ENCODE measurements at regions not wholly inside any gene's neighbourhood (a gene's known extent, or its start where the extent isn't known, plus 50 kb on each side); places are given as distances from the start of the nearest gene placed in this dataset.

- H3K4me3 ChIP-seq (ENCODE audit: low read length, poor library complexity, severe bottlenecking), result no peak overlapping the region
- no peaks in the 10 kb centered on the region for H3F3A ChIP-seq (ENCODE audit: low read depth)
- H3K9me3 ChIP-seq (ENCODE audit: insufficient read depth, low read depth, low read length), result no peaks in the 10 kb centered on the region
- H3K79me2 ChIP-seq (ENCODE audit: insufficient read depth, low read length), result no peaks in the 10 kb centered on the region
- H3K9me2 ChIP-seq (replicated peaks; ENCODE audit: low read depth, low read length), result no peaks in the 10 kb centered on the region
- no peaks in the 10 kb centered on the region for H3K4me1 ChIP-seq (ENCODE audit: insufficient read depth, low read length, poor library complexity, severe bottlenecking)
- H3K9ac ChIP-seq (ENCODE audit: low read depth, low read length, poor library complexity, severe bottlenecking), result no peak overlapping the region
- no peak overlapping the region for H2AFZ ChIP-seq (ENCODE audit: low read length)
- H4K20me1 ChIP-seq (ENCODE audit: insufficient read depth, low read length, poor library complexity, severe bottlenecking), result no peaks in the 10 kb centered on the region
- no peaks in the 10 kb centered on the region for H3K36me3 ChIP-seq (ENCODE audit: insufficient read depth, low read length)
- no peak overlapping the region for H3K4me2 ChIP-seq (ENCODE audit: low read depth, low read length, poor library complexity, severe bottlenecking)
- no peaks in the 10 kb centered on the region for H3K27me3 ChIP-seq (ENCODE audit: insufficient read depth, low read length, poor library complexity, severe bottlenecking)
- TF ChIP-seq, protein P1, sequence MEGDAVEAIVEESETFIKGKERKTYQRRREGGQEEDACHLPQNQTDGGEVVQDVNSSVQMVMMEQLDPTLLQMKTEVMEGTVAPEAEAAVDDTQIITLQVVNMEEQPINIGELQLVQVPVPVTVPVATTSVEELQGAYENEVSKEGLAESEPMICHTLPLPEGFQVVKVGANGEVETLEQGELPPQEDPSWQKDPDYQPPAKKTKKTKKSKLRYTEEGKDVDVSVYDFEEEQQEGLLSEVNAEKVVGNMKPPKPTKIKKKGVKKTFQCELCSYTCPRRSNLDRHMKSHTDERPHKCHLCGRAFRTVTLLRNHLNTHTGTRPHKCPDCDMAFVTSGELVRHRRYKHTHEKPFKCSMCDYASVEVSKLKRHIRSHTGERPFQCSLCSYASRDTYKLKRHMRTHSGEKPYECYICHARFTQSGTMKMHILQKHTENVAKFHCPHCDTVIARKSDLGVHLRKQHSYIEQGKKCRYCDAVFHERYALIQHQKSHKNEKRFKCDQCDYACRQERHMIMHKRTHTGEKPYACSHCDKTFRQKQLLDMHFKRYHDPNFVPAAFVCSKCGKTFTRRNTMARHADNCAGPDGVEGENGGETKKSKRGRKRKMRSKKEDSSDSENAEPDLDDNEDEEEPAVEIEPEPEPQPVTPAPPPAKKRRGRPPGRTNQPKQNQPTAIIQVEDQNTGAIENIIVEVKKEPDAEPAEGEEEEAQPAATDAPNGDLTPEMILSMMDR (conservative IDR thresholded peaks at IDR 0.05; ENCODE audit: low read length), result no peak
- TF ChIP-seq EZH2phosphoT487 (IDR thresholded peaks at IDR 0.05; ENCODE audit: borderline replicate concordance), result no peak
These were observed 155.1 kb upstream of the IGSF21 start for GRCh38 chr1:17952506-17952905.

GRCh38 chr1:17953921-17954320 is 153.7 kb upstream of the IGSF21 start:
- no peaks in the 10 kb centered on the region for H3K9me2 ChIP-seq (replicated peaks; ENCODE audit: low read depth, low read length)
- no peak overlapping the region for H3K4me2 ChIP-seq (ENCODE audit: low read depth, low read length, poor library complexity, severe bottlenecking)
- no peak for TF ChIP-seq EZH2phosphoT487 (IDR thresholded peaks at IDR 0.05; ENCODE audit: borderline replicate concordance)
- TF ChIP-seq, protein P1 (conservative IDR thresholded peaks at IDR 0.05; ENCODE audit: low read length), result no peak
- no peak overlapping the region for H3K4me3 ChIP-seq (ENCODE audit: low read length, poor library complexity, severe bottlenecking)
- H3K4me1 ChIP-seq (ENCODE audit: insufficient read depth, low read length, poor library complexity, severe bottlenecking), result no peaks in the 10 kb centered on the region
- H3K9me3 ChIP-seq (ENCODE audit: insufficient read depth, low read depth, low read length), result no peaks in the 10 kb centered on the region
- no peaks in the 10 kb centered on the region for H3K79me2 ChIP-seq (ENCODE audit: insufficient read depth, low read length)
- no peaks in the 10 kb centered on the region for H4K20me1 ChIP-seq (ENCODE audit: insufficient read depth, low read length, poor library complexity, severe bottlenecking)
- no peak overlapping the region for H2AFZ ChIP-seq (ENCODE audit: low read length)
- H3K36me3 ChIP-seq (ENCODE audit: insufficient read depth, low read length), result no peaks in the 10 kb centered on the region
- H3K27me3 ChIP-seq (ENCODE audit: insufficient read depth, low read length, poor library complexity, severe bottlenecking), result no peaks in the 10 kb centered on the region
- H3K9ac ChIP-seq (ENCODE audit: low read depth, low read length, poor library complexity, severe bottlenecking), result no peak overlapping the region
- no peaks in the 10 kb centered on the region for H3F3A ChIP-seq (ENCODE audit: low read depth)

DNA sequence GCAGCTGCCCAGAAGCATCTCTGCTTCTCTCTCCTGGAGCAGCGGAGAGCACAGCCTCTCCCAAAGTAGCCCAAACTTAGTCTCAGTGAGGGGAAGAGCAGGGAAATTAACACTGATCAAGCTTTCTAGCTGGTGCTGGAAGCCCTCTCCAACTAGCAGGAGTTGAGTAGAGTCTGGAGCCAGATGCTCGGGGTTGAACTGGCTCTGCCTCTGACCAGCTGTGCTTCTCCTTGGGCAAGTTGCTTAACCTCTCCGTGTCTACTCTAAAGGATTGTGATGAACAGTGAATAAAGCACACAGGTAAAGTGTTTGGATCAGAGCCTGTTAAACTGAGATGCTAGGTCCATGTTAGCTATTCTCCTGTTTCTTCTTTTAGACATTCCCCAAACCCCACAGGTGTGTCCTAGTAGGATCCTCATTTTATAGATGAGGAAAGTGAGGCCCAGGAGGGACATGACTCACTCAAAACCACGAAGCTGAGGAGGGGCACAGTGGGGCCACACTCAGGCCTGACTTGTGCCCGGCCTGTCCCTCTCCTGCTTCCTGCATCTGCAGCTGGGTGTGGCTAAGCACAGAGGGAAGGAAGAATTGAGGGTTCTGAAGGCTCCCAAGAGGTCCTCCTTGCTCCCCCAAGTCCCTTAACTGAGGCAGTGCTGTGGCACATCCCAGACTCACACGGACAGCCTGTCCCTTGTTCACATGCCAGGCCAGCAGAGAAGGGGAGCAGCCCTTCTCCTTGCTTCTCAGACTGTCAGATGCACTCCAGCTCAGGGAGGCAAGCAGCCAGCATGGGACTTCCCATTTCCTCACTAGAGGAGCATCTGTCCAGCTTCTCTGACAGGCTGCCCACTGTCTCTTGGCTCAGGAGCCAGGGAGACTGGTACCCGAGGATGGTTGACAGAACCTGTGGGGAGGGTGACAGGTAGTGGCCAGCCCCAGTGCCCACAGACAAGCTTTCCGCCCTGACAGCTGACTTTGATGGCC is 152.0 kb upstream of the IGSF21 start:
- H3K27me3 ChIP-seq (ENCODE audit: insufficient read depth, low read length, poor library complexity, severe bottlenecking), result no peaks in the 10 kb centered on the region
- no peak overlapping the region for H3K4me3 ChIP-seq (ENCODE audit: low read length, poor library complexity, severe bottlenecking)
- H3K4me1 ChIP-seq (ENCODE audit: insufficient read depth, low read length, poor library complexity, severe bottlenecking), result no peaks in the 10 kb centered on the region
- no peaks in the 10 kb centered on the region for H4K20me1 ChIP-seq (ENCODE audit: insufficient read depth, low read length, poor library complexity, severe bottlenecking)
- no peaks in the 10 kb centered on the region for H3K9me2 ChIP-seq (replicated peaks; ENCODE audit: low read depth, low read length)
- no peak for TF ChIP-seq EZH2phosphoT487 (IDR thresholded peaks at IDR 0.05; ENCODE audit: borderline replicate concordance)
- TF ChIP-seq, protein P1 (conservative IDR thresholded peaks at IDR 0.05; ENCODE audit: low read length), result no peak
- H3F3A ChIP-seq (ENCODE audit: low read depth), result no peaks in the 10 kb centered on the region
- H3K9me3 ChIP-seq (ENCODE audit: insufficient read depth, low read depth, low read length), result no peaks in the 10 kb centered on the region
- H3K36me3 ChIP-seq (ENCODE audit: insufficient read depth, low read length), result no peaks in the 10 kb centered on the region
- no peak overlapping the region for H3K4me2 ChIP-seq (ENCODE audit: low read depth, low read length, poor library complexity, severe bottlenecking)
- H3K79me2 ChIP-seq (ENCODE audit: insufficient read depth, low read length), result no peaks in the 10 kb centered on the region
- no peak overlapping the region for H3K9ac ChIP-seq (ENCODE audit: low read depth, low read length, poor library complexity, severe bottlenecking)
- H2AFZ ChIP-seq (ENCODE audit: low read length), result no peak overlapping the region
